ENCODE measurements at regions not wholly inside any gene's neighbourhood (a gene's known extent, or its start where the extent isn't known, plus 50 kb on each side); places are given as distances from the start of the nearest gene placed in this dataset.

- in situ Hi-C loops (cut with MboI; ENCODE audit: low sequenced_read_pairs), result no loop called here
Measured at GRCh38 chr12:91566328-91567099, 383.9 kb upstream of the DCN start.

GRCh38 chr12:91565846-91566245 lies 383.2 kb upstream of the DCN start:
- in situ Hi-C loops (cut with MboI; ENCODE audit: low sequenced_read_pairs), result no loop called here

GRCh38 chr12:91565246-91565645 lies 382.6 kb upstream of the DCN start:
- in situ Hi-C loops (cut with MboI; ENCODE audit: low sequenced_read_pairs), result no loop called here

GRCh38 chr12:91563011-91563765 lies 380.6 kb upstream of the DCN start:
- in situ Hi-C loops (cut with MboI; ENCODE audit: low sequenced_read_pairs), result no loop called here

GRCh38 chr12:91562476-91562875 lies 379.9 kb upstream of the DCN start:
- in situ Hi-C loops (cut with MboI; ENCODE audit: low sequenced_read_pairs), result no loop called here

GRCh38 chr12:91561958-91562325 lies 379.3 kb upstream of the DCN start:
- in situ Hi-C loops (cut with MboI; ENCODE audit: low sequenced_read_pairs), result no loop called here

- in situ Hi-C loops (cut with MboI; ENCODE audit: low sequenced_read_pairs), result no loop called here
Measured at GRCh38 chr12:91561301-91561957, 378.8 kb upstream of the DCN start.

GRCh38 chr12:91556909-91557308 lies 374.3 kb upstream of the DCN start:
- in situ Hi-C loops (cut with MboI; ENCODE audit: low sequenced_read_pairs), result no loop called here

- in situ Hi-C loops (cut with MboI; ENCODE audit: low sequenced_read_pairs), result no loop called here
Measured at GRCh38 chr12:91555436-91556415, 373.1 kb upstream of the DCN start.

- in situ Hi-C loops (cut with MboI; ENCODE audit: low sequenced_read_pairs), result no loop called here
Measured at GRCh38 chr12:91551927-91552326, 369.3 kb upstream of the DCN start.

GRCh38 chr12:91551242-91551641 lies 368.6 kb upstream of the DCN start:
- in situ Hi-C loops (cut with MboI; ENCODE audit: low sequenced_read_pairs), result no loop called here

GRCh38 chr12:91542666-91543065 lies 360.0 kb upstream of the DCN start:
- in situ Hi-C loops (cut with MboI; ENCODE audit: low sequenced_read_pairs), result no loop called here

- in situ Hi-C loops (cut with MboI; ENCODE audit: low sequenced_read_pairs), result no loop called here
Measured at GRCh38 chr12:91542067-91542466, 359.4 kb upstream of the DCN start.

GRCh38 chr12:91538418-91538817 lies 355.8 kb upstream of the DCN start:
- in situ Hi-C loops (cut with MboI; ENCODE audit: low sequenced_read_pairs), result no loop called here

- in situ Hi-C loops (cut with MboI; ENCODE audit: low sequenced_read_pairs), result no loop called here
Measured at GRCh38 chr12:91533366-91533765, 350.7 kb upstream of the DCN start.

GRCh38 chr12:91529829-91530228 lies 347.2 kb upstream of the DCN start:
- in situ Hi-C loops (cut with MboI; ENCODE audit: low sequenced_read_pairs), result no loop called here

- in situ Hi-C loops (cut with MboI; ENCODE audit: low sequenced_read_pairs), result no loop called here
Measured at GRCh38 chr12:91523831-91524230, 341.2 kb upstream of the DCN start.

GRCh38 chr12:91516695-91517047 lies 334.1 kb upstream of the DCN start:
- in situ Hi-C loops (cut with MboI; ENCODE audit: low sequenced_read_pairs), result no loop called here

- in situ Hi-C loops (cut with MboI; ENCODE audit: low sequenced_read_pairs), result no loop called here
Measured at GRCh38 chr12:91515944-91516694, 333.5 kb upstream of the DCN start.

- in situ Hi-C loops (cut with MboI; ENCODE audit: low sequenced_read_pairs), result no loop called here
Measured at GRCh38 chr12:91513313-91513712, 330.7 kb upstream of the DCN start.
